DMS 273 treated with DMSO at 0.1 percent for 48 hours (cell line): ENCODE measurements at regions not wholly inside any gene's neighbourhood (a gene's known extent, or its start where the extent isn't known, plus 50 kb on each side); places are given as distances from the start of the nearest gene placed in this dataset.
"Not testable (repeated sequence)": the region's sequence is repeated elsewhere in the genome, so short reads cannot be mapped to it uniquely, and the experiment has no call there.

Experiments used
- DNase-seq: peaks from one replicate; lab custom pipeline; 2025; lab: John Stamatoyannopoulos, UW

DNA sequence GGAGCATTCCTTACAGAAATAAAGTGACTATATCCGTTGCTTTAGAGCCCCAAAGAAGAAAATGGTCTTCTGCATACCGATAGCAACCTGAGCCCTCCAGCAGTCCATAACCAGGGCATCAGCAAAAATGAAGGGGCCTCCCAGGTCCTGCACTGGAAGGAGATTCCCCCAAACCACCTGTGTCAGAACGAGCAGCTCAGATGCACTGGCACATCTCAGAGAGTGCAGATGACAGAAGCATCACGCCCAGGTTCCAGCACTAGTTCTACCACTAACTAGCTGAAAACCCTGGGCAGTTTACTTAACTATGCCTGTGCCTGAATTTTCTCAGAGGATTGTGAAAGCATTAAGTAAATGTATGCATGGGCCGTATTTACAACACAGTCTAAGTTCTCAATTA is 466.7 kb upstream of the MYT1L start:
- DNase-seq: no peak

DNA sequence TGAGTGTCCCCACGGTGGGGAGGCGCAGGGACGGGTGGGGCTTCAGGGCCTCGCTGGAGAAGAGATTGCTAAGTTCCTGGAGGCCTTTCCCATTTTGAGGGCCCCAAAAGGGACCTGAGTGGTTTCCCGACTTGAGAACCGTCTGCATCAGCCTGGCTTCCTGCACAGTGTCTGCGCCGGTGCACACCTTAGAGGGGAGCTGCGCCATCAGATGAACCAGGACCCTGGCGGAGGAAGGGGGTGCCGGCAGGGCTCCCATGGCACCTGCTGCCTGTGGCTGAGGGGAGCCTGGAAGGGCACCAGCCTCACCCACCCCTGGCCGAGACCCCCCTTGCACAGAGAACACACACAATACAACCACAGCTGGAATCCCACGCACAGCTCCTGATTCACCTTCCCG is 465.1 kb upstream of the MYT1L start:
- no peak for DNase-seq

DNA sequence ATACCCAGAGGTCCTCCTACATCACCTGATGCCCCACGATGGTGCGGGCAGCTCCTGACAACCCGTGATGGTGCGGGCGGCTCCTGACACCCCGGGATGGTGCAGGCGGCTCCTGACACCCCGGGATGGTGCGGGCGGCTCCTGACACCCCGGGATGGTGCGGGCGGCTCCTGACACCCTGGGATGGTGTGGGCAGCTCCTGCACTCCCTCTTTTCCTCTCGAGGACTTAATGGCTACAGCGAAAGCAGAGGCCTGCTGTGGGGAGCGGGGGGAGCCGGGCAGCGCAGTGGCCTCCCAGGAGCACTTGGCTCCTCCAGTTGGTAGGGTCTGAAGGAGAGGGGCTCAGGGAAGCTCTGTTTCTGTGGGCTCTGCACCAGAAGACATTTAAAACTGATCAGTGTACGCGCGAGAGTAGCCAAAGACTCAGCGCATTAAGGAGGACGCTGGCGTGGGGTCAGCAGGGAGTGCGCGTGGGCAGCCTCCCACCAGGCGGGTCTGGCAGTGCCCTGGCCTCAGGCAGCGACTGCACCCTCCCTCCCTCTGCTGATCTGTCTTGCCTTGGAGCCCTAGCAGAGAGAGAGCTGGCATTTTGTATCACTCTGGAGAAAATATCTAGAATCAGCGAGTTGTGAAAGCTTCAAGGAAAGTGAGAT is 464.5 kb upstream of the MYT1L start:
- DNase-seq: no peak

DNA sequence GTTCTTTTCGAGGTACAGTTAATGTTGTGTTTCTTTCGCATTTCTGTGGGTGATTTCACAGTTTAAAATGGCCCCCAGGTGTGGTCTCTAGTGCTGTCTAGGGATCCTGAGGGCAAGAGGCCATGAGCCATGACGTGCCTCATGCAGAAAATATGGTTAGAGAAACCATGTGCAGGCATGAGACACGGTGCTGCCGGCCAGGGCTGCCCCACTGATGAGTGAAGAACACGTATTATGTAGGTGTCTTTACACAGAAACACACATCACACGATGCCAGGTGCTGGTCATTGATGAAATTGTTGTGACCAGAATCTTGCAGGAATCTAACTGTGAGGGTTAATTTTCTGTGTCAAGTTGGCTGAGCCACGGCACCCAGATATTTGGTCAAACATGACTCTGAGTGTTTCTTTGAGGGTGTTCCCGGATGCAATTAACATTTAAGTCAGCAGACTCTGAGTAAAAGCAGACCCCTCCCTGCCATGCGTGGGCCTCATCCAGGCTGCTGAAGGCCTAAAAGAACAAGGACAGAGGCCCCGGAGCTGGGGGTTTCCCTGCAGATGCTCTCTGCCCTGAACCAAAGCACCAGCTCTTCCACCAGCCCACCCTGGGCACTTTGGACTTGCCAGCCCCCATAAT is 463.0 kb upstream of the MYT1L start:
- DNase-seq: no peak

DNA sequence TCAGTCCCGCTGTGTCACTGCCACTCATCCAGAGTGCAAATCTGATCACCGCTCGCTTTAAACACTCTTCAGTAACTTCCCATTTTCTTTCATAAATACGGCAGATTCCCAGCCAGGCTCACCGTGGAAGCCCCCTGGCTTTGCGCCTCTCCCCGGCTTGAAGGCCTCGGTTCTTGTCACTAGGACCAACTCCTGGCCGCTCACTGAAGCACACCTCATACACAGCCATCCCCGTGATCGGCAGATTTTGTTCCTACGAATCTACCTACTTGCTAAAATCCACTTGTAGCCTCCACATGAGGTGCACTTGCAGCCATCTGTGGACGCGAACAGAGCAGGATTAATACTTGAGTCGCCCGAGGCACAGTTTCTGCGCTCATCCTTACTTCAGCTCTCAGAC is 462.4 kb upstream of the MYT1L start:
- DNase-seq: no peak

DNA sequence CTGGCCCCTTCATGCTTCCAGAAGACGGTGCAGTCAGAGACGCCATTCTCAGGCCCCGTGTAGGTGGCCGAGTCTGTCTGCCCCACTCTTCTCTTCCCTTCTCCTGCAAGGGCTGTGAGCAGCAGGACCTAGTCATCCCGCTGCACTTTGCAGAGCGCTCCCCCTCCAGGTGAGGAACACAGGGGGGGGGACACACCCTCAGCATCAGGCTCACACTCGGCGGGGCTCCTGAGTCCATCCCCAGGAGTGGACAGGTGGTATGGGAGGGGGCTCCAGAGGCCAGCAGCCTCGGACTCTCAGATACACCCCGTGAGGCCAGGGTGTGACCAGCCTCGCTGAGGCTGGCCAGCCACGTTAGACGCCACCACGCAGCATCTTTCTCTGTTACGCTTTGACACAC is 460.5 kb upstream of the MYT1L start:
- DNase-seq: no peak

DNA sequence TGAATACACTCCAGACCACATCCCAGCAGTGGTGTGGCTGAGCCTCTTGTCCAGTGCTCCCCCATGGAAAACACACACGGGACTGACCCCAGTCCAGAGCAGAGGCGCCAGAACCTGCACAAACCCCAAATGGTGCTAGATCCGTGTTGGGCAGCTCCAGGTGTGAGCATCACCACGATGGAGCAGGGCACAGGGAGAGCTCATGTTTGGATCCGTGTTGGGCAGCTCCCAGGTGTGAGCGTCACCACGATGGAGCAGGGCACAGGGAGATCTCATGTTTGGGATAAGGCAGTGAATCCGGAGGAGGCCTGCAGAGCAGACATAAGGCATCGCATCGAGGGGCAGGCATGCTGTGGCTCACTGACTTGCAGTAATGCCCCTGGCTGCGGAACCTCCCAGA is 460.0 kb upstream of the MYT1L start:
- no peak for DNase-seq

DNA sequence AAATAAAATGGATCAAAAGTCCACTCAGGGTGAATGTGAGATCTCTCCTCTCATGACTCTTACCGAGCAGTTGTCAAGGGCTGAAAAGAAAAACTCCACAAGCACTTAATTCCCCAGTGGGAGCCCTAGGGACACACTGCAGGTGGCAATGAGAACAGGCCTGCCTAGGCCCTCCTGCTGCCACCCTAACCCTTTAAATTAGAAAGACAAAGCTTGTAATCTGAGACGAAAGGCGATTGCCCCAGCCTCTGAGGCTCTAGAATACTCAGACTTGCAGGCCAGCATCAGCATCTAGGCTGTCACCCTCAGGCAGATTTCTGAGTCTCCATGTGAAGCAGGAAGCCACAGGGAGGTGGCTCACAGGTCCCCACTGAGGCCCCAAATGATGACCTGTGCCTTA is 457.0 kb upstream of the MYT1L start:
- DNase-seq: no peak

DNA sequence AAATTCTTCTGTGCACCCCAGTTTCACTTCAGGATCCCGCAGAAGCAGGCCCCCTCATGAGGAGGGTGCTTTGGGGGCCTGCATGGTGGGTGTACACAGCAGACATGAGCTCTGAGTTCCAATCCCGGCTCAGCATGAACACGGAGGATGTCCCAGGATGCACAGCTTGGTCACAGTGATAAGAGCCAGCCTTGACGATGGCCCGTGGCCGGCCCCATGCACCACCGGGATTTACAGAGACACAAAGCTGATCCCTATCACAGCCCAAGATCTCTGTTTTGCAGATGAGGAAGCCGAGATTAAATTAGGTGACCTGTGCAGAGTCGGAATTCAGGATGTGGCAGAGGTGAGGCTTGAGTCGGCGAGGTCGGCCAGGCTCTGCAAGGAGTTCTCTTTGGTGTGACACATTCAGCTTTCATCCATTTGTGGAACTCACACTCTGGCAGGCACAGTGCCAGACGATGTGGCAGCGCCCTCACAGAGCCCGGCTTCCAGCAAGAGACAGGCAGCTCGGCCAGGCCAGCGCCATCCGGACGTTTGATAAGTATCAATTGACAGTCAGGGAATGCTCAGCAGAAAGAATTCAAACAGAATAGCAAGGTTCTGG is 456.3 kb upstream of the MYT1L start:
- no peak for DNase-seq

DNA sequence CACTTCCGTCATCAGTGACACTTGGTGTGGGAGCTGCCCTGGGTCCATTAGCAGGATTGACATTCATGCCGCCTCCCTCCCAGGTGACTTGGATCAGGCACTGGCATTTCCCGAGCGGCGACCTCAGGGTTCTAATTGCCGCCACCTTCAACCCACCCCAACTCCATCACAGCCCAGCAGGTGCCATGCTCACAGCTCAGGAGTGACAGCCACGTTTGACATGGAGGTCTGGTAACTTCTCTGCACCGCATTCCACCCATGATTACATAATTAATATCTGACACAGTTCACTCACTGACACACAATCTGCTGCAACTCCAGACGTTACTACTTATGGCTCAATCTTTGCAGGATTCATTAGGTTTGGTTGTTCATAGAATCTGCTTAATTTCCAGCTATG is 450.9 kb upstream of the MYT1L start:
- no peak for DNase-seq

DNA sequence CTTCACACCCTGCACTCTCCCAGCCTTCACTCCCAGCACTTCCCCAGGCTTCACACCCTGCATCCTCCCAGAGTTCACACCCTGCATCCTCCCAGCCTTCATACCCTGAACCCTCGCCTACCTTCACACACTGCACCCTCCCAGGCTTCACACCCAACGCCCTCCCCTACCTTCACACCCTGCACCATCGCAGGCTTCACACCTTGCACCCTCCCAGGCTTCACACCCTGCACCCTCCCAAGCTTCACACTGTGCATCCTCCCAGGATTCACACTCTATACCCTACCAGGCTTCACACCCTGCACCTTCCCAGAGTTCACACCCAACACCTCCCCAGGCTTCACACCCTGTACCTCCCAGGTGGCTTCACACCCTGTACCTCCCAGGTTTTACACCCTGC is 448.7 kb upstream of the MYT1L start:
- no peak for DNase-seq

DNA sequence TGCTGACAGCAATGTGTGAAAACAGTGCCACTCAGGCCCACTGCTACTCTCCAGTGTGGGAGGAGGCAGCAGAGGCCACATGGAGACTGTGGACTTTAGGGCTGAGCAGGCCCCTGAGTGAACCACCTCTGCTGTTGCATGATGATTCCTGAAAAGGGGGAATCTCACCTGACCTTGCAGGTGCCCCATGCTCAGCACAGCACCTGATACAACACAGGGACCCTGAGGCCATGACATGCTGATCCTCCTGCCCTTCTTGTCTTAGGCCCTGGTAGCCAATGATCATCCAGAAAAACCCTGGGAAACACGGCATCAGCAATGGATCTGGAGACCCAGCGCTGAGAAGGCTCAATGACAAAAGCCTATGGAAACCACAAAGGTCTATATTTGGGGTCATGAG is 446.8 kb upstream of the MYT1L start:
- DNase-seq: no peak

DNA sequence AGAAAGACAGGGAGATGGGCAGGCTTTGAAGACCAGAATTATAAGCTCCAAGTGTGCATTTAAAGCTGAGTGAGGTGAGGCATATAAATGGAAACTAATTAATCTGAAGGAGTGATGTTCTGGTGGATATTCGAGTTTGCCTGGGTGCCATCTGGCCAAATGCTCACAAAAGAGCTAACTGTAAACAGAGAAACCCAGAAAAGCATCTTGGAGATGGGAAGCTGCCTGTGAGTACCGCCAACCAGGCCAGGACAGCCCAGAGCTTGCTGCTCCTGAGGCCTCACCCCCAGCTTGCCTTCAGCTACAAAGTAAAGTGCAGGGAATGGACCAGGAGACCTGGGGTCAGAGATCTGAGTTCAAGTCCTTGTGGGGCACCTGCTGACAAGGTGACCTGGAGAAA is 446.1 kb upstream of the MYT1L start:
- no peak for DNase-seq

DNA sequence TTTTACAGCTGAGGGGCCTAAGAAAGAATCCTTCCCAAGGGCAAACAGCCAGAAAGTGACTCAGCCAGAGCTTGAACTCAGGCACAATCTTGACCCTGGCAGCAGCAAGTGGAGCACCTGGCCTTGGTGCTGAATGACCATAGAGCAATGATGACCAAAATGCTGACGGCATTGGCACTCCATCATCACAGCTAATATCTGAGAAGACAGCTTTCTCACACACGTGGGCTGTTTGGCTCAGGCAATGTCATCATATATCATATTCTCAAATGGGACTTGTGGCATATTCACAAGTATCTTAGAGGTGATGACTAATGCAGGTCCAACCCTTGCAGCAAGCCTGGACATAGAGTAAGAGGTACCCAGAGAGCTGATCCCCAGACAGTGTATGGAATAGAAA is 443.9 kb upstream of the MYT1L start:
- no peak for DNase-seq

DNA sequence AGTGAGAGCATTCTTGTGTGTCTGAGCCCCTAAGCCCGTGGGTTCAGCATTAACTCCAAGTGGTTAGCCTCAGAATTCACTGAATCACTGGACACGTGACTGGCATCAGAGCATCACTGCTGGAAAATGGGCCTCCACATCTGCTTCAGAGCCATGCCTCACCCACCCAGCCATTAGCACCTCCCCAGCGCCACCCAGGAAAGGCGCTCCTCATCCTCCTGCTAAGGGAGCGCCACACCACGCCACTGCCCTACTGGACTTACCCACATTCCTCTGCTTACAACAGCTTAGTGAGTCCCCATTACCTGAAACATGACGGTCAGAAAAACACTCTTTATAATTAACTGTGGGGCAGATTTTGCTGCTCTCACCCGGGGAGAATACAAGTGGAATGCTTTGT is 442.6 kb upstream of the MYT1L start:
- DNase-seq: no peak

DNA sequence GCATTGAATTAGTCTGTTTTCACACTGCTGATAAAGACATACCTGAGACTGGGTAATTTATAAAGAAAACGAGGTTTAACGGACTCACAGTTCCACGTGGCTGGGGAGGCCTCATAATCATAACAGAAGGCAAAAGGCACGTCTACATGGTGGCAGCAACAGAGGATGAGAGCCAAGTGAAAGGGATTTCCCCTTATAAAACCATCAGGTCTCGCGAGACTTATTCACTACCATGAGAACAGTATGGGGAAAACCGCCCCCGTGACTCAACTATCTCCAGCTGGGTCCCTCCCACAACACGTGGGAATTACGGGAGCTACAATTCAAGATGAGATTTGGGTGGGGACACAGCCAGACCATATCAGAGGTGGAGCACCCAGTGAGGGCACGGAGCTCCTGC is 442.0 kb upstream of the MYT1L start:
- DNase-seq: not testable (repeated sequence)

DNA sequence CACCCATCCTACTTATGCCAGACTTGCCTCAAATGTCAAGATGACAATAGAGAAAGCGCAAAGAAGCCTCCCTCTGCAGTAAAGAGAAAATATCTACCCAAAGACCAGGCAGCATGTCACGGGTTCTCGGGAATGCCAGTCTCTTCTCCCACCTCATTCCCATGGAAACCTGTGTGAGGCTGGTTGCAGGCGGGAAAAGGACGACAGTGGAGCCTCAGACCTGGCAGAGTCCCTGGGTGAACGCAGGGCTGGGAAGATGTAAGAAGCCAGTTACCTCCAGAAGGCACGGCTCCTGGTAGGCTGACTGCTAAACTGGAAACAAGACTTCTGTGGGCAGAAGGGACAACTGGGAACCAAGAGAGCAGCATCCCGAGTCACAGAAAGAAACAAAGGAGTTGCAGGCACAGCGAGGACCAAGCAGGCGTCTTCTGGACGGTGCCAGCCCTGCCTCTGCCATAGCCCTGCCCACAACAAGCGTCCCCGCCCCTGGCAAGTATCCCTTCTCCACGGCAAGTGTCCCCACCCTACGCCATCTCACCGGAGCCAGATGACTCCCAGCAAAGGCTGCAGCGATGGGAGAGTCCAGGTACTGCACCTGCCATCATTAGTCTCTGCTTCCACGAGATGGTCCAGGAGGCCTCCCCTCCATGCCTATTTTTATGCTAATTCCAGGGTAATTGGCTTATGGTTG is 440.8 kb upstream of the MYT1L start:
- DNase-seq: no peak

DNA sequence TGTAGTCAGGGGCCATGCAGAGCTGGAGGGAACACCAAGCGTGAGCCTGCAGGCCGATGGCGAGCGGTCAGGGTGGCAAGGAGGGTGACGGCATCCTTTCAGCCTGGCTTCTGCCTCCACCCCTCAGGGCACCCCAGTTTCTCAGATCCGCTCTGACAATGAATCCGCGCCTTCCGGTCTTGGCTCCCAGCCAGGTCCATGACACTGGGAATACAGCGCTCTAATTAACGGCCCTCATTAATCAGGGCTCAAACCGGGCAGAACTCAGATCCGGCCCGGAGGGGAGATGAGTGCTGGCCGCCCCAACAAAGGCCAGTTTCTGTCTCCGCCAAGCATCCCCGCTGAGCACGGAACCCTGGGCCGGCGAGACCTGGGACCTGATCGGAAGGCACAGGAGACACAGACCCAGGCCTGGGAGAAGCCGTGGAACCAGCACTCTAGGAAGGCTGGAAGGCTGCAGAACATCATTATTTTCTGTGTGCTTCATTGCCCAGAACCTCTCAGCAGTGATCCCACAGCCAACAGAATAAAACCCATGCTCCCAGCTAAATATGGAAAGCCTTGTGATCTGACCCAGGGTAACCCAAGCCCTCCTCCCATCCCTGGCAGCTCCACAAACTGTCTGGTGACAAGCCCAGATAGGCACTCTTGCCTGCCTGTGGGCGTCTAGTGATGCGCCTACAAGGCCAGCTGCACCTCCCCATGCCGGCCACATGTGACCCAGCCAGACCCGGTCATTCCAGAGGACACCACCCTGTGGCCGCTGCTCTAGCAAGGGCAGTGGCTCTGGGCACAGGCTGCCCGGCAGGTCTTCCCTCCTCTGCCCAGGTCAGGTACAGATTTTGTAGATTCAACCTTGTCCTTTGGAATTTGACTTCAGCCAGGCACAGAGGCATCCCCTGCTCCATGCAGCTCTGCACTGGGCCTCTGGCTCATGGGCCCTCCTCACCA is 438.7 kb upstream of the MYT1L start:
- DNase-seq: no peak

DNA sequence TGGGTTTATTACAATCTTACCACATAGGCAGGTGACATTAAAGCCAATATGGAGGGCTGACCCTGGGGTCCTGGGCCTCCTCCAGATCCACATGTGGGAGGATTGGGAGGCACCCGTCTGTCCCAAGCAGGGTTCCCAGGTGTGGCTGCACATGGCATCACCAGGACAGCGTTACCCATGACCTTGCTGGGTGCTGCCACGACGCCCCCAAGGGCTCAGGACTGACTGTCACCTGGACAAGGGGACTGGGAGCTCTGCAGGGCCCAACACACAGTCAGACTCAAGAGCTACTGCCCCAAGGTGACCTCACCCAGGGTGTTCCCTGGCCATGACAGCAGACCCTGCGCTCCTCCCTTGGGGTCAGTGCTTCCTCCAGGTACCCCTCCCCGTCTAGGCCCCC is 437.4 kb upstream of the MYT1L start:
- DNase-seq: no peak

DNA sequence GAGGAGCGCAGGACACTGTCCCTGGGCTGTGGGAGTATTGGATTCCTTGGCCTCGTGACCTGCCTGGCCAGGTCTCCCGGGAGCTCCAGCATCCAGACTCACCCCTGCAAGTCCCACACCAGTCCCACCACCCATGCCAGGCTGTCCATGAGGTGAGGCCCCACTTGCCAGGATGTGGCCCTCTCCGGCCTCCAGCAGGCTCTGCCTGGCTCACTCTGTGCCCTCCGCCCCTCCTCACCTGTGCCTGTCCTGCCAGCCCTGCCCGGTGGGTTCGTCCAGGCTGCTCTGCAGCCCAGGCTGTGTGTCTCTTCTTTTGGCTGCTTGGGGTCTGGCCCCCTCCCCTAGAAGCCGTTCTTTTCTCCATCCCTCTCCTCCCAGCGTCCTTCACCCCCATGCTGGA is 436.8 kb upstream of the MYT1L start:
- DNase-seq: no peak

DNA sequence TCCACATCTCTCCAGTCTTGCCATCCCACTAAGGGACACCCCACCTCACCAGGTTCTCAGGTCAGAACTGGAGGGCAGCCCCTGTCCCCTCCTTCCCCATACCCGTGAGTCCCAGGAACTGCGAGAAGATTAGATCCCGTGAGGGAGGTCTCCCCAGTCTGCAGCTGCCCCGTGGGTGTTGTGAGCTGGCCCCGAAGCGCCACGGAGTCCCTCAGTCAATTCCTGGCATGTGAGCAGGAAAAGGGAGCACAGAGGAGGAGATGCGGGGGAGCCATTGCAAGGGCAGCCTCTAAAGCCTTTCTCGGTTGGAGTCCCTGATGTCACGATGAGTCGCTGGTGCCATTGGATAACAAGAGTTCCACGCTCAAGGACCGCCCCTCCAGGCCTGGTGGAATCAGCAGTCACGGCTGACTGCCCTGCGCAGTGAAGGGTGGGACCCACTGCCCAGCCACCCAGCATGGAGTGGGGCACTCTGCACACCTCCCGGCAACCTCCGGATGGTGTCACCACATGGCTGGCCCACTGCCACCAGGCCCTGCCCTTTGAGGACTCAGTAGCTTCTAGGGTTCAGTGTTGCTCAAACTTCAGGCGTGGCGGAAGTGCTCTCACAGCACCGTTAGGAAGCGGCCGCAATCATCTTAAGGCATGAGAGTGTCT is 434.9 kb upstream of the MYT1L start:
- DNase-seq: no peak
